Right lobe of liver (tissue), 6 donors: ENCODE measurements at regions not wholly inside any gene's neighbourhood (a gene's known extent, or its start where the extent isn't known, plus 50 kb on each side); places are given as distances from the start of the nearest gene placed in this dataset.

ENCODE experiments used
- ATAC-seq, 4 donors: fragments of 200-7000 bp; cut with Tn5 transposase; one replicate each; pipeline ENCODE4 v1.9.1; 2020; ENCODE audit warnings: mild to moderate bottlenecking in 4 of 4, moderate library complexity in 4 of 4
- DNase-seq, 3 donors: peaks; one replicate each; pipeline ENCODE4 v3.0.0-alpha.2; 2020
- H3K27ac ChIP-seq, 3 donors: fragments of 200-600 bp; one replicate each; pipeline ENCODE4 v1.8.0; 2022
- H3K27me3 ChIP-seq, 2 donors: fragments of 200-600 bp; one replicate each; pipeline ENCODE4 v1.8.0; 2022
- H3K36me3 ChIP-seq, 4 donors: fragments of 200-600 bp; sonication (generic) in 1 of 4; one replicate each; pipeline versions ENCODE4 v1.5.1 to v1.8.0; 2017 to 2022; ENCODE audit warnings: control low read depth in 1 of 4
- H3K4me1 ChIP-seq, 4 donors: fragments of 200-600 bp; sonication (generic) in 1 of 4; one replicate each; pipeline versions ENCODE4 v1.5.1 to v1.8.0; 2017 to 2022; ENCODE audit warnings: control low read depth in 1 of 4
- H3K4me3 ChIP-seq, 3 donors: fragments of 200-600 bp; one replicate each; pipeline ENCODE4 v1.8.0; 2022
- H3K9me3 ChIP-seq, 4 donors: fragments of 200-600 bp; sonication (generic) in 1 of 4; one replicate each; pipeline versions ENCODE4 v1.5.1 to v1.8.0; 2017 to 2022; ENCODE audit warnings: control low read depth in 1 of 4
- POLR2A ChIP-seq: fragments of 450-650 bp; IDR thresholded peaks from one replicate; pipeline ENCODE4 v1.6.1; 2017; ENCODE audit warnings: antibody characterized with exemption, mild to moderate bottlenecking
- WGBS: methylation state at CpG from one replicate; pipeline ENCODE4 v1.1.6; 2018; ENCODE audit warnings: low coverage, low lambda C conversion rate; ENCODE audit not compliant: insufficient coverage; ENCODE audit errors: missing lambda C conversion rate; 5-methylcytosine and 5-hydroxymethylcytosine counted together
- intact Hi-C, 2 donors: fragments of 100-400 bp; cut with DNase I; formaldehyde crosslinking; loops; one replicate each; pipeline versions ENCODE4 v1.11.2 to v1.14.1; 2022
- TF ChIP-seq, protein P1 (sequence below), 4 donors: fragments of 200-600 bp in 3 of 4; fragments of 450-650 bp in 1 of 4; IDR thresholded peaks; one replicate each; pipeline versions ENCODE4 v1.5.1 to v1.8.0; 2016 to 2022; ENCODE audit warnings: antibody characterized with exemption in 4 of 4, mild to moderate bottlenecking in 2 of 4
- donor health status: DM: no; HTN: yes; CAD: no.
- donor health status: DM: no; HTN: no; CAD: no.
- donor health status: DM: no; HTN: no; CAD: no.
- donor health status: DM: no; HTN: yes; CAD: no.
- donor health status: DM: no; HTN: yes; CAD: no.

DNA sequence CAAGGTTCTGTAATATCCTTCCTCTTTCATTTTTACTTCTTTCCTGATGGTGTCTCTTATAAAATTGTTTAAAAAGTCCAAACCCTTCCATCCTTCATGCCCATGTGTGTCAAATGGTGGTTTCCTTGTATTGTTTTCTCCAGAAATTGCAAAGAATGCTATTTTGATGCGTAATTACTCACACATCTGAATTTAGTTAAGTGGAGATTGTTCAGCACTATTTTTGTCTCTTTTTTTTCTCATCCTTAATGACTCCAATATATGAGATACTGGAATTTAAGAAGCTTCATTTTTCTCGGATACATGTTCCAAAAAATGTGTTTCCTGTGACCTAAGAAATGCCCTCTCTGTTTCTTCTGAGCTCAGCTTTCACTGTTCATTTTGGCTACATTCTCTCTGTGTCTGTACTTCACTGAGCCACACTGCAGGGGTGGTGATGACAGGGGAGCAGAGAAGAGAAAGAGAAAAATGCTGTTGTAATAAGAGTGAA, 799.8 kb downstream of the DIPK2A start:
- Histone ChIP-seq H3K4me3 (no peak overlapping the region), H3K9me3 (no peaks in the 10 kb centered on the region), H3K27ac (no peak overlapping the region), H3K36me3 (no peaks in the 10 kb centered on the region), H3K4me1 (no peaks in the 10 kb centered on the region), H3K27me3 (no peaks in the 10 kb centered on the region)
- TF ChIP-seq, protein P1, sequence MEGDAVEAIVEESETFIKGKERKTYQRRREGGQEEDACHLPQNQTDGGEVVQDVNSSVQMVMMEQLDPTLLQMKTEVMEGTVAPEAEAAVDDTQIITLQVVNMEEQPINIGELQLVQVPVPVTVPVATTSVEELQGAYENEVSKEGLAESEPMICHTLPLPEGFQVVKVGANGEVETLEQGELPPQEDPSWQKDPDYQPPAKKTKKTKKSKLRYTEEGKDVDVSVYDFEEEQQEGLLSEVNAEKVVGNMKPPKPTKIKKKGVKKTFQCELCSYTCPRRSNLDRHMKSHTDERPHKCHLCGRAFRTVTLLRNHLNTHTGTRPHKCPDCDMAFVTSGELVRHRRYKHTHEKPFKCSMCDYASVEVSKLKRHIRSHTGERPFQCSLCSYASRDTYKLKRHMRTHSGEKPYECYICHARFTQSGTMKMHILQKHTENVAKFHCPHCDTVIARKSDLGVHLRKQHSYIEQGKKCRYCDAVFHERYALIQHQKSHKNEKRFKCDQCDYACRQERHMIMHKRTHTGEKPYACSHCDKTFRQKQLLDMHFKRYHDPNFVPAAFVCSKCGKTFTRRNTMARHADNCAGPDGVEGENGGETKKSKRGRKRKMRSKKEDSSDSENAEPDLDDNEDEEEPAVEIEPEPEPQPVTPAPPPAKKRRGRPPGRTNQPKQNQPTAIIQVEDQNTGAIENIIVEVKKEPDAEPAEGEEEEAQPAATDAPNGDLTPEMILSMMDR (IDR thresholded peaks at IDR 0.05): no peak
- TF ChIP-seq POLR2A: no peak
- WGBS: 28% methylated on average over 2 of the region's 2 CpGs
- intact Hi-C loops: no loop called here
- DNase-seq (no peak), ATAC-seq (peak in 3 of 4 donors; percentile 48 to 80 (median 54))

DNA sequence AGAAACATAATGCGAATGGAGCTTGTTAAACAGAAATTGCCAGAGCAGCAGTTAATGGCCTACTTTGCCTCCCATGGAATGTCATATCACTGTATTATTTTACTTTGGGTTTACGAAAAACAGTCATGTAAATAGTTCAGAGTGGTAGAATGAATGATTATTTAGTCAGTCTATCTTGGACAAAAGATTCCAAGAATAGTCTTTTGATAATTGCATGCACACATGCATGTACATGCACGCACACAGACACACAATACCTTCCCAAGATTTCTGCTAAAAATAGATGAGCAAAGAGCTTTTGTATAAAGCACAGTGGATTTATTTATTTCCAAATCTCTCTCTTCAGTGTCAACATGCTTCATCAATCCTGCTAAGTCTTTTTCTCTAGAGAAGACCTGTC, 800.7 kb downstream of the DIPK2A start:
- no peaks in the 10 kb centered on the region for H3K4me1 ChIP-seq
- intact Hi-C loops: no loop called here
- WGBS: 74% methylated on average over 3 of the region's 3 CpGs
- ATAC-seq: no peak
- TF ChIP-seq, protein P1 (IDR thresholded peaks at IDR 0.05): no peak
- no peak for TF ChIP-seq POLR2A
- H3K27me3 ChIP-seq: no peaks in the 10 kb centered on the region
- DNase-seq: no peak
- H3K9me3 ChIP-seq: no peaks in the 10 kb centered on the region
- no peak overlapping the region for H3K27ac ChIP-seq
- no peaks in the 10 kb centered on the region for H3K36me3 ChIP-seq
- no peak overlapping the region for H3K4me3 ChIP-seq

DNA sequence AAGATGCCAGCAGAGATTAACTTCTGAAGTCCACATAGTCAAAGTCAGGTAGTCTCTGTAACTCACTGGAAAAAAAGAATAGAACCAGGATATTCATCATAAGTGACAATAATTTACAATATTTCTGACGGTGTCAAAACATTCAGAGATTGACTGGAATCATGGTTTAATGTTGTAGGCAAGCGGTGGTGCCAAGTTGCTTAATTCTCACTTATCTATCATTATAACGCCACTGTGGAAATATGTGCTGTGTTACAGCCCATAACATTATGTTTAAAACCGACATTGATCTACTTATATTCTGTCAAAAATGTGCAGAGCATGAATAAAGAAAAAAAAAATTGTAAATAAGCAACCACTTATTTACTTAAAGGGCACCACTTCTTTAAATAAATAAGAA, 801.7 kb downstream of the DIPK2A start:
- no peaks in the 10 kb centered on the region for H3K36me3 ChIP-seq
- DNase-seq (no peak), ATAC-seq (no peak)
- no peak overlapping the region for H3K27ac ChIP-seq
- no peak overlapping the region for H3K4me3 ChIP-seq
- no peaks in the 10 kb centered on the region for H3K9me3 ChIP-seq
- no peaks in the 10 kb centered on the region for H3K4me1 ChIP-seq
- intact Hi-C loops: no loop called here
- TF ChIP-seq, protein P1 (IDR thresholded peaks at IDR 0.05): no peak
- TF ChIP-seq POLR2A: no peak
- WGBS: 59% methylated on average over 4 of the region's 4 CpGs
- no peaks in the 10 kb centered on the region for H3K27me3 ChIP-seq

- WGBS: 73% methylated on average over 5 of the region's 5 CpGs
- ATAC-seq (no peak), DNase-seq (no peak)
- Histone ChIP-seq H3K9me3 (no peaks in the 10 kb centered on the region), H3K4me1 (no peaks in the 10 kb centered on the region), H3K27me3 (no peaks in the 10 kb centered on the region), H3K27ac (no peak overlapping the region), H3K36me3 (no peaks in the 10 kb centered on the region), H3K4me3 (no peak overlapping the region)
- TF ChIP-seq, protein P1 (IDR thresholded peaks at IDR 0.05): no peak
- intact Hi-C loops: no loop called here
Observed at GRCh38 chr3:144774897-144775296, 803.3 kb downstream of the DIPK2A start.

GRCh38 chr3:144775551-144775950, 803.9 kb downstream of the DIPK2A start:
- Histone ChIP-seq H3K4me3 (no peak overlapping the region), H3K27me3 (no peaks in the 10 kb centered on the region), H3K36me3 (no peaks in the 10 kb centered on the region), H3K27ac (no peak overlapping the region), H3K9me3 (no peaks in the 10 kb centered on the region), H3K4me1 (no peaks in the 10 kb centered on the region)
- intact Hi-C loops: no loop called here
- ATAC-seq (no peak), DNase-seq (no peak)
- TF ChIP-seq, protein P1 (IDR thresholded peaks at IDR 0.05): no peak
- TF ChIP-seq POLR2A: no peak
